ENCODE measurements at regions not wholly inside any gene's neighbourhood (a gene's known extent, or its start where the extent isn't known, plus 50 kb on each side); places are given as distances from the start of the nearest gene placed in this dataset.

DNA sequence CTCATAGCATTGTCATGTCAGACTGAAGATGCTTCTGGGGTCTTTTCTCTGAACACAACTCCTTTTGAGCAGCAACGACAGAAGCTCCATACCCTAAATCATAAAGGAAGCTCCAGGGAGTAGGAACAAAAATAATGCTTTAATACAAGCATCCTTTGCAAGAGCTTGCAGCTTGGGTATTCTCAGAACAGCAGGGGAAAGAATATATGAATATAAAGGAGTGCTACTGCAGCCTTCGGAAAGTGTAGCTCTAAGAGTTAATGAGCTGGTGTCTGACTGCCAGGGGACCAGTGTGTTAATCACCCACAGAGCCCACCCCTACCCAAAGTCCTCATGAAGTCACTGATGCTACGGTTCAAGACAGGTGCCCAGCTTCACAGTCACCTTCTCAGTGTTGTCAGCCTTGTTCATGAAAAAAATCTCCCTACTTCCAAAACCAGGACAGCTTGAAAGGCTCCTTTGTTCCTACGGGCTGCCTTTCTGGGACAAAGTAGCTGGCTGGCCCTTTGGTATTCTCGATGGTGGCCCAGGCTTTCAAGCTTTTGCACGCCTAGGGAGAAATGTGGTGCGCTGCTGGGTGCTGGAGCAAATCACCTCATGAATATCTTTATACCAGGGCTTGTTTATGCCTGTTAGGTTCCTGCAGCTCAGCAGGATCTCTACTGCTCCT is 259.7 kb downstream of the CMPK2 start:
- Histone ChIP-seq H3K9ac (replicated peaks in 1 of 4; ENCODE audit: extremely low read depth in 1 of 4, low read depth in 3 of 4, low read length in 3 of 4) (no peak overlapping the region), H2AK5ac (ENCODE audit: low read depth, low read length) (no peak overlapping the region), H3K23me2 (ENCODE audit: low read depth, low read length) (no peaks in the 10 kb centered on the region), H3K36me3 (ENCODE audit: control insufficient read depth in 2 of 4, insufficient read depth in 4 of 4, low read length in 3 of 4) (no peaks in the 10 kb centered on the region), H3K4me1 (replicated peaks in 1 of 4; ENCODE audit: control insufficient read depth in 3 of 4, insufficient read depth in 4 of 4, low read length in 3 of 4) (no peaks in the 10 kb centered on the region; a peak in 1 of 7 replicates), H3K4me2 (ENCODE audit: insufficient read depth in 1 of 2, low read depth in 2 of 2, low read length in 2 of 2) (no peak overlapping the region), H3K79me1 (ENCODE audit: low read depth, low read length) (no peaks in the 10 kb centered on the region), H2AFZ (ENCODE audit: low read length) (0 out of 2 replicates have a peak overlapping the region, but pooled peaks have one; percentile 13), H3K23ac (ENCODE audit: insufficient read length) (no peak overlapping the region), H4K91ac (replicated peaks; ENCODE audit: insufficient read length, low read length) (no peak overlapping the region), H4K8ac (ENCODE audit: extremely low read depth, insufficient read depth, low read length) (no peak overlapping the region), H3K18ac (ENCODE audit: extremely low read depth, low read length) (no peak overlapping the region), H4K20me1 (replicated peaks in 1 of 2; ENCODE audit: control insufficient read depth in 1 of 2, insufficient read depth in 2 of 2, low read length in 2 of 2) (no peaks in the 10 kb centered on the region), H3K14ac (ENCODE audit: insufficient read length) (no peak overlapping the region), H2BK120ac (replicated peaks; ENCODE audit: low read depth, low read length) (no peak overlapping the region), H2BK15ac (ENCODE audit: low read length) (no peak overlapping the region), H2BK5ac (ENCODE audit: low read depth, low read length) (no peak overlapping the region), H3K9me3 (ENCODE audit: insufficient read depth in 2 of 2, low read depth in 1 of 2, low read length in 1 of 2) (no peaks in the 10 kb centered on the region; a peak in 1 of 4 replicates), H3K4ac (replicated peaks; ENCODE audit: insufficient read length, low read depth, low read length) (no peak overlapping the region), H2BK20ac (ENCODE audit: low read length) (no peak overlapping the region), H3K27ac (ENCODE audit: low read depth, low read length) (no peak overlapping the region), H3K27me3 (replicated peaks in 1 of 4; ENCODE audit: control insufficient read depth in 3 of 4, extremely low read depth in 1 of 4, insufficient read depth in 3 of 4, low read length in 3 of 4) (no peaks in the 10 kb centered on the region), H3K4me3 (ENCODE audit: extremely low read depth in 1 of 4, insufficient read depth in 2 of 4, low read depth in 3 of 4, low read length in 4 of 4) (no peak overlapping the region), H3K79me2 (ENCODE audit: control insufficient read depth in 1 of 2, insufficient read depth in 2 of 2, low read length in 2 of 2) (no peaks in the 10 kb centered on the region), H3K56ac (replicated peaks; ENCODE audit: insufficient read length, low read depth, low read length) (no peak overlapping the region), H2BK12ac (ENCODE audit: low read depth, low read length) (no peak overlapping the region), H4K5ac (ENCODE audit: insufficient read length, low read depth, low read length) (no peak overlapping the region)
- CTCF ChIA-PET (ENCODE audit: partially characterized antibody), result interaction anchor here (0.9 to 1.1 kb wide), 2 partner anchors 9 to 19 kb away, joined by 3 to 4 read pairs; no protein-coding TSS in a partner anchor
- DNase-seq (ENCODE audit: low read depth in 1 of 2, low spot score in 2 of 2), result no peak
- 85% methylated on average over 7 of the region's 7 CpGs; no CpG with 5 or more reads in 1 of the 2 experiments for WGBS, 2 experiments (ENCODE audit: extremely low coverage in 1 of 2, insufficient coverage in 1 of 2, insufficient read length in 1 of 2, insufficient replicate concordance in 2 of 2, low coverage in 1 of 2, low lambda C conversion rate in 2 of 2, missing lambda C conversion rate in 1 of 2)
- POLR2A ChIA-PET (ENCODE audit: partially characterized antibody), result no interaction called here
- FAIRE-seq, result no peak
- TF ChIP-seq SP2 (IDR thresholded peaks at IDR 0.05; ENCODE audit: low read length), result no peak
- TF ChIP-seq, protein P1, sequence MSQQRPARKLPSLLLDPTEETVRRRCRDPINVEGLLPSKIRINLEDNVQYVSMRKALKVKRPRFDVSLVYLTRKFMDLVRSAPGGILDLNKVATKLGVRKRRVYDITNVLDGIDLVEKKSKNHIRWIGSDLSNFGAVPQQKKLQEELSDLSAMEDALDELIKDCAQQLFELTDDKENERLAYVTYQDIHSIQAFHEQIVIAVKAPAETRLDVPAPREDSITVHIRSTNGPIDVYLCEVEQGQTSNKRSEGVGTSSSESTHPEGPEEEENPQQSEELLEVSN (IDR thresholded peaks at IDR 0.05), result no peak
- no peak for TF ChIP-seq SP1 (IDR thresholded peaks at IDR 0.05; ENCODE audit: low read depth, low read length)
- no peak for TF ChIP-seq HDAC2 (IDR thresholded peaks at IDR 0.05; ENCODE audit: borderline replicate concordance in 1 of 2, low read depth in 2 of 2, low read length in 2 of 2)
- no peak for TF ChIP-seq SP4 (IDR thresholded peaks at IDR 0.05; ENCODE audit: low read length)
- TF ChIP-seq CTBP2 (IDR thresholded peaks at IDR 0.05; ENCODE audit: borderline replicate concordance, insufficient read depth, insufficient read length, low read length), result no peak
- no peak for TF ChIP-seq CHD2 (IDR thresholded peaks at IDR 0.05; ENCODE audit: low read length)
- no peak for TF ChIP-seq SIX5 (IDR thresholded peaks at IDR 0.05; ENCODE audit: low read depth, low read length)
- TF ChIP-seq TBP (IDR thresholded peaks at IDR 0.05; ENCODE audit: low read depth, low read length), result no peak

All from H1 (cell line).